KMS-11 (cell line): ENCODE measurements at regions not wholly inside any gene's neighbourhood (a gene's known extent, or its start where the extent isn't known, plus 50 kb on each side); places are given as distances from the start of the nearest gene placed in this dataset.

ENCODE experiments used
- H2AFZ ChIP-seq: fragments of 200-600 bp; sonication (generic); 2 replicates; pipeline ENCODE4 v1.6.1; 2016; ENCODE audit warnings: antibody characterized with exemption, mixed run types, low read depth
- H3K27ac ChIP-seq: fragments of 200-600 bp; sonication (generic); 2 replicates; pipeline ENCODE4 v1.6.1; 2016; ENCODE audit warnings: mild to moderate bottlenecking, mixed run types
- H3K27me3 ChIP-seq: fragments of 200-600 bp; sonication (generic); 2 replicates; pipeline ENCODE4 v1.6.1; 2017; ENCODE audit warnings: mild to moderate bottlenecking, low read depth, mixed run types, moderate library complexity; ENCODE audit not compliant: insufficient read depth
- H3K36me3 ChIP-seq: fragments of 200-600 bp; sonication (generic); 2 replicates; pipeline ENCODE4 v1.6.1; 2017; ENCODE audit warnings: mild to moderate bottlenecking, mixed run types; ENCODE audit not compliant: insufficient read depth
- H3K4me1 ChIP-seq: fragments of 200-600 bp; sonication (generic); 2 replicates; pipeline ENCODE4 v1.6.1; 2016; ENCODE audit warnings: mild to moderate bottlenecking, low read depth, mixed run types; ENCODE audit not compliant: poor library complexity, severe bottlenecking
- H3K4me2 ChIP-seq: fragments of 200-600 bp; sonication (generic); 2 replicates; pipeline ENCODE4 v1.7.0; 2016; ENCODE audit warnings: mild to moderate bottlenecking, mixed run types
- H3K4me3 ChIP-seq: fragments of 200-600 bp; sonication (generic); IDR thresholded peaks from 2 replicates; pipeline ENCODE4 v1.6.1; 2017; ENCODE audit warnings: low read depth, low read length, mixed read lengths; ENCODE audit not compliant: insufficient read depth
- H3K79me2 ChIP-seq: fragments of 200-600 bp; sonication (generic); 2 replicates; pipeline ENCODE4 v1.6.1; 2016; ENCODE audit warnings: low read depth, mixed run types; ENCODE audit not compliant: insufficient read depth
- H3K9ac ChIP-seq: fragments of 200-600 bp; sonication (generic); 2 replicates; pipeline ENCODE4 v1.6.1; 2016; ENCODE audit warnings: mild to moderate bottlenecking, mixed run types
- H4K20me1 ChIP-seq: fragments of 200-600 bp; sonication (generic); 2 replicates; pipeline ENCODE4 v1.6.1; 2016; ENCODE audit warnings: mild to moderate bottlenecking, mixed run types; ENCODE audit not compliant: insufficient read depth
- CTCF ChIP-seq: fragments of 200-600 bp; sonication (generic); conservative IDR thresholded peaks from 2 replicates; pipeline ENCODE4 v1.6.1; 2017; ENCODE audit warnings: low read depth, mild to moderate bottlenecking, antibody characterized with exemption, low read length, moderate library complexity, mixed read lengths

GRCh38 chr3:166669781-166670180 is 710.3 kb downstream of the ZBBX start:
- Histone ChIP-seq H3K4me1 (no peaks in the 10 kb centered on the region), H3K4me3 (no peak overlapping the region), H3K27me3 (no peaks in the 10 kb centered on the region), H3K27ac (no peak overlapping the region), H2AFZ (no peak overlapping the region), H3K4me2 (no peak overlapping the region), H3K9ac (no peak overlapping the region), H3K79me2 (no peaks in the 10 kb centered on the region), H3K36me3 (no peaks in the 10 kb centered on the region), H4K20me1 (no peaks in the 10 kb centered on the region)
- TF ChIP-seq CTCF, result no peak

- peaks cover 10% of the 10 kb centered on the region for H3K4me1 ChIP-seq
- no peak overlapping the region for H2AFZ ChIP-seq
- H3K4me3 ChIP-seq, result no peak overlapping the region
- H3K9ac ChIP-seq, result no peak overlapping the region
- no peak overlapping the region for H3K27ac ChIP-seq
- no peaks in the 10 kb centered on the region for H3K36me3 ChIP-seq
- no peak for TF ChIP-seq CTCF
- no peaks in the 10 kb centered on the region for H4K20me1 ChIP-seq
- no peaks in the 10 kb centered on the region for H3K79me2 ChIP-seq
- H3K27me3 ChIP-seq, result no peaks in the 10 kb centered on the region
- H3K4me2 ChIP-seq, result no peak overlapping the region
These were observed 716.9 kb downstream of the ZBBX start for GRCh38 chr3:166663194-166663593.

- H3K4me2 ChIP-seq, result no peak overlapping the region
These were observed 718.5 kb downstream of the ZBBX start for GRCh38 chr3:166661621-166662020.

GRCh38 chr3:166660962-166661361 is 719.1 kb downstream of the ZBBX start:
- no peak overlapping the region for H3K27ac ChIP-seq

More at GRCh38 chr3:166661621-166662020, 718.5 kb downstream of the ZBBX start:
- Histone ChIP-seq H2AFZ (no peak overlapping the region), H3K4me1 (peaks cover 10% of the 10 kb centered on the region), H3K9ac (no peak overlapping the region), H4K20me1 (no peaks in the 10 kb centered on the region), H3K36me3 (no peaks in the 10 kb centered on the region), H3K79me2 (no peaks in the 10 kb centered on the region), H3K27me3 (no peaks in the 10 kb centered on the region), H3K27ac (no peak overlapping the region), H3K4me3 (no peak overlapping the region)
- no peak for TF ChIP-seq CTCF

More at GRCh38 chr3:166660962-166661361, 719.1 kb downstream of the ZBBX start:
- TF ChIP-seq CTCF, result no peak
- peaks cover 10% of the 10 kb centered on the region for H3K4me1 ChIP-seq
- H3K4me2 ChIP-seq, result no peak overlapping the region
- no peaks in the 10 kb centered on the region for H3K27me3 ChIP-seq
- no peak overlapping the region for H3K9ac ChIP-seq
- no peak overlapping the region for H2AFZ ChIP-seq
- H3K79me2 ChIP-seq, result no peaks in the 10 kb centered on the region
- H4K20me1 ChIP-seq, result no peaks in the 10 kb centered on the region
- no peak overlapping the region for H3K4me3 ChIP-seq
- no peaks in the 10 kb centered on the region for H3K36me3 ChIP-seq
